T-helper 2 cell treated with Interferon-gamma antibody and Interleukin-4, amounts not matched to agents 100 ng/mL and 5 ng/mL, for 36 hours (primary cell): ENCODE measurements at regions not wholly inside any gene's neighbourhood (a gene's known extent, or its start where the extent isn't known, plus 50 kb on each side); places are given as distances from the start of the nearest gene placed in this dataset.

Experiments used
- intact Hi-C: fragments of 100-400 bp; cut with micrococcal nuclease; formaldehyde crosslinking; loops from one replicate; pipeline ENCODE4 v1.15.1; 2023

GRCh38 chr10:90319188-90319914, 538.5 kb downstream of the HTR7 start:
- intact Hi-C loops = no loop called here

GRCh38 chr10:90321132-90321816, 536.6 kb downstream of the HTR7 start:
- intact Hi-C loops = no loop called here

GRCh38 chr10:90326498-90327267, 531.2 kb downstream of the HTR7 start:
- intact Hi-C loops = no loop called here

GRCh38 chr10:90327611-90328010, 530.2 kb downstream of the HTR7 start:
- intact Hi-C loops = no loop called here

GRCh38 chr10:90328459-90328858, 529.4 kb downstream of the HTR7 start:
- intact Hi-C loops = no loop called here

GRCh38 chr10:90328896-90329295, 528.9 kb downstream of the HTR7 start:
- intact Hi-C loops = no loop called here

- intact Hi-C loops = no loop called here
Measured at GRCh38 chr10:90337316-90337715, 520.5 kb downstream of the HTR7 start.

GRCh38 chr10:90342480-90342879, 515.4 kb downstream of the HTR7 start:
- intact Hi-C loops = no loop called here

GRCh38 chr10:90344226-90344625, 513.6 kb downstream of the HTR7 start:
- intact Hi-C loops = no loop called here

GRCh38 chr10:90347239-90347638, 510.6 kb downstream of the HTR7 start:
- intact Hi-C loops = no loop called here

GRCh38 chr10:90350122-90350521, 507.7 kb downstream of the HTR7 start:
- intact Hi-C loops = no loop called here

GRCh38 chr10:90352288-90352687, 505.6 kb downstream of the HTR7 start:
- intact Hi-C loops = no loop called here

- intact Hi-C loops = no loop called here
Measured at GRCh38 chr10:90354914-90355313, 502.9 kb downstream of the HTR7 start.

- intact Hi-C loops = no loop called here
Measured at GRCh38 chr10:90363799-90364483, 493.9 kb downstream of the HTR7 start.

- intact Hi-C loops = no loop called here
Measured at GRCh38 chr10:90372451-90372850, 485.4 kb downstream of the HTR7 start.

GRCh38 chr10:90373911-90374310, 483.9 kb downstream of the HTR7 start:
- intact Hi-C loops = no loop called here

- intact Hi-C loops = no loop called here
Measured at GRCh38 chr10:90378524-90379076, 479.2 kb downstream of the HTR7 start.

- intact Hi-C loops = no loop called here
Measured at GRCh38 chr10:90381468-90381867, 476.4 kb downstream of the HTR7 start.

- intact Hi-C loops = no loop called here
Measured at GRCh38 chr10:90389876-90390275, 468.0 kb downstream of the HTR7 start.

GRCh38 chr10:90394311-90394710, 463.5 kb downstream of the HTR7 start:
- intact Hi-C loops = no loop called here

GRCh38 chr10:90396721-90397120, 461.1 kb downstream of the HTR7 start:
- intact Hi-C loops = no loop called here
